ENCODE measurements at regions not wholly inside any gene's neighbourhood (a gene's known extent, or its start where the extent isn't known, plus 50 kb on each side); places are given as distances from the start of the nearest gene placed in this dataset.

- Histone ChIP-seq H3K4me3 (no peak overlapping the region), H3K27ac (no peak overlapping the region), H3K9me3 (no peaks in the 10 kb centered on the region), H3K27me3 (no peaks in the 10 kb centered on the region), H3K36me3 (no peaks in the 10 kb centered on the region), H3K4me1 (no peaks in the 10 kb centered on the region)
- TF ChIP-seq, protein P1, sequence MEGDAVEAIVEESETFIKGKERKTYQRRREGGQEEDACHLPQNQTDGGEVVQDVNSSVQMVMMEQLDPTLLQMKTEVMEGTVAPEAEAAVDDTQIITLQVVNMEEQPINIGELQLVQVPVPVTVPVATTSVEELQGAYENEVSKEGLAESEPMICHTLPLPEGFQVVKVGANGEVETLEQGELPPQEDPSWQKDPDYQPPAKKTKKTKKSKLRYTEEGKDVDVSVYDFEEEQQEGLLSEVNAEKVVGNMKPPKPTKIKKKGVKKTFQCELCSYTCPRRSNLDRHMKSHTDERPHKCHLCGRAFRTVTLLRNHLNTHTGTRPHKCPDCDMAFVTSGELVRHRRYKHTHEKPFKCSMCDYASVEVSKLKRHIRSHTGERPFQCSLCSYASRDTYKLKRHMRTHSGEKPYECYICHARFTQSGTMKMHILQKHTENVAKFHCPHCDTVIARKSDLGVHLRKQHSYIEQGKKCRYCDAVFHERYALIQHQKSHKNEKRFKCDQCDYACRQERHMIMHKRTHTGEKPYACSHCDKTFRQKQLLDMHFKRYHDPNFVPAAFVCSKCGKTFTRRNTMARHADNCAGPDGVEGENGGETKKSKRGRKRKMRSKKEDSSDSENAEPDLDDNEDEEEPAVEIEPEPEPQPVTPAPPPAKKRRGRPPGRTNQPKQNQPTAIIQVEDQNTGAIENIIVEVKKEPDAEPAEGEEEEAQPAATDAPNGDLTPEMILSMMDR (IDR thresholded peaks at IDR 0.05): no peak
- no peak for DNase-seq (ENCODE audit: low spot score in 2 of 2)
- intact Hi-C loops (cut with DNase I): no loop called here
Measured at GRCh38 chr15:97143592-97144376, 813.3 kb downstream of the NR2F2 start.

DNA sequence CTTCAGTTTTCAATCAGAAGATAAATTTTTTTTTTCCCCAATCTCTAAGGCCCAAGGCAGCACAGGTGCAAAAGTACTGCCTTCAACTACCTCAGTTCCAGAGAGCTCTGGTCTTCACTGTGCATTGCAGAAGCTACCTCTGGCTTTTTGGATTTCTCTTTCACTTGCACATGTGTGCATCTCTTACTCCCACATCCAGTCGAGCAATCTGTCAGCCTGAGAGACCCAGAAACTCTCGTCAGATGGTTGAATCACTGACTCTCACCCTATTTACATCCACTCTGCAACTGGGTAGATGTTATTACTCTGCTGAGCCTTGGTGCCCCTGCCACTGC lies 813.8 kb downstream of the NR2F2 start:
- no peaks in the 10 kb centered on the region for H3K4me1 ChIP-seq
- no peak for DNase-seq (ENCODE audit: low spot score in 2 of 2)
- intact Hi-C loops (cut with DNase I): no loop called here
- no peak overlapping the region for H3K4me3 ChIP-seq
- no peaks in the 10 kb centered on the region for H3K9me3 ChIP-seq
- TF ChIP-seq, protein P1 (IDR thresholded peaks at IDR 0.05): no peak
- H3K27ac ChIP-seq: no peak overlapping the region
- no peaks in the 10 kb centered on the region for H3K27me3 ChIP-seq
- no peaks in the 10 kb centered on the region for H3K36me3 ChIP-seq

- no peaks in the 10 kb centered on the region for H3K36me3 ChIP-seq
- H3K4me3 ChIP-seq: no peak overlapping the region
- no peak for DNase-seq (ENCODE audit: low spot score in 2 of 2)
- TF ChIP-seq, protein P1 (IDR thresholded peaks at IDR 0.05): no peak
- intact Hi-C loops (cut with DNase I): no loop called here
- H3K27ac ChIP-seq: no peak overlapping the region
- H3K9me3 ChIP-seq: no peaks in the 10 kb centered on the region
- no peaks in the 10 kb centered on the region for H3K4me1 ChIP-seq
- no peaks in the 10 kb centered on the region for H3K27me3 ChIP-seq
Measured at GRCh38 chr15:97146929-97147870, 813.3 kb upstream of the ARRDC4 start.

DNA sequence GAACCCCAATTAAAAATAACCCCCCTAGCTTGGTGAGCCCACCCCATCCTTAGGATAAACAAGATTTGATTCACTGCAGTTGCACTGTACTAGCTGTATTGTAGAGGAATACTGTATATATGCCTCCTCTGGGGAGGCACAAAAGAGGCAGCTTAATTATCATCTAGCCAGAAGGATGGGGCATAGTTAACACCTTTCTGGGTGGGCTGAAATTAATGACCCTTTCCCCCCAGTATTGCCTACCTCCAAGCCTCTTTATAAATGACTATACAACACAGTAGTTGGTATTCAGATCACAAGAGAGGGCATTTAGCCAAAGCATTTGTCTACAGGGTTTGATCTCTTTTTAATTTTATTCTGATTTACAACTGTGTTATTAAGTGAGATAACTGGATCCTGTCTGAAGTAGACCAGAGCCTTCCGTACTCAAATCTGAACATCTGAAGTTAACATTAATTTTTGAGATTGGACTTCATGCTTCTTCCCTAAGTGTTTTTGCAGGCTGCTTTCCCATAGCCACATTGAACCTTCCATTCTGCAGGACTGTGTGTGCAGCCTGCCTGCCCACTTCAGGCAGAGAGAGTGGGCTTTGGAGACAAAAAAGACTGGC lies 807.0 kb upstream of the ARRDC4 start:
- Histone ChIP-seq H3K36me3 (no peaks in the 10 kb centered on the region), H3K9me3 (no peaks in the 10 kb centered on the region), H3K27me3 (no peaks in the 10 kb centered on the region), H3K4me3 (no peak overlapping the region), H3K27ac (no peak overlapping the region), H3K4me1 (no peaks in the 10 kb centered on the region)
- TF ChIP-seq, protein P1 (IDR thresholded peaks at IDR 0.05): no peak
- intact Hi-C loops (cut with DNase I): no loop called here
- DNase-seq (ENCODE audit: low spot score in 2 of 2): no peak

GRCh38 chr15:97156739-97157265 lies 803.7 kb upstream of the ARRDC4 start:
- no peak overlapping the region for H3K4me3 ChIP-seq
- TF ChIP-seq, protein P1 (IDR thresholded peaks at IDR 0.05): no peak
- no peaks in the 10 kb centered on the region for H3K27me3 ChIP-seq
- no peaks in the 10 kb centered on the region for H3K36me3 ChIP-seq
- no peaks in the 10 kb centered on the region for H3K9me3 ChIP-seq
- no peaks in the 10 kb centered on the region for H3K4me1 ChIP-seq
- intact Hi-C loops (cut with DNase I): no loop called here
- no peak for DNase-seq (ENCODE audit: low spot score in 2 of 2)
- H3K27ac ChIP-seq: no peak overlapping the region
